Naive thymus-derived CD4-positive, alpha-beta T cell (primary cell): ENCODE measurements at regions not wholly inside any gene's neighbourhood (a gene's known extent, or its start where the extent isn't known, plus 50 kb on each side); places are given as distances from the start of the nearest gene placed in this dataset.

Experiments
- ATAC-seq: fragments of 150-1000 bp; cut with Tn5 transposase; 2 replicates; pipeline ENCODE4 v1.10.0; 2021; ENCODE audit warnings: mild to moderate bottlenecking, moderate library complexity
- CTCF ChIA-PET: fragments of 350-600 bp; sonication (Branson Sonifier 250); formaldehyde crosslinking; loops from one replicate; lab custom pipeline; 2021; ENCODE audit warnings: antibody characterized with exemption; lab: Charles Lee
- POLR2A ChIA-PET: fragments of 350-600 bp; sonication (Branson Sonifier 250); formaldehyde crosslinking; loops from one replicate; lab custom pipeline; 2021; ENCODE audit warnings: antibody characterized with exemption, inconsistent platforms; lab: Charles Lee
- DNase-seq, 9 donors: peaks; one replicate each; pipeline versions ENCODE4 v3.0.0 to v3.0.0-alpha.2; 2020 to 2022; ENCODE audit warnings: mixed read lengths in 1 of 9
- H3K27ac ChIP-seq: one replicate; pipeline ENCODE4 v1.7.0; 2013; ENCODE audit warnings: mild to moderate bottlenecking, low read depth, low read length, moderate library complexity
- H3K27me3 ChIP-seq, 2 donors: one replicate each; pipeline ENCODE4 v1.7.0; 2013; ENCODE audit warnings: low read length in 2 of 2, mild to moderate bottlenecking in 2 of 2, moderate library complexity in 2 of 2; ENCODE audit not compliant: control insufficient read depth in 2 of 2, insufficient read depth in 2 of 2
- H3K36me3 ChIP-seq, 3 experiments: 1 replicate in 2 of 3; 2 replicates in 1 of 3; pipeline ENCODE4 v1.7.0; 2013; ENCODE audit warnings: low read length in 3 of 3, mild to moderate bottlenecking in 3 of 3, moderate library complexity in 1 of 3; ENCODE audit not compliant: insufficient read depth in 3 of 3, control insufficient read depth in 2 of 3
- H3K4me1 ChIP-seq, 2 donors: one replicate each; pipeline ENCODE4 v1.7.0; 2013; ENCODE audit warnings: low read length in 2 of 2, mild to moderate bottlenecking in 2 of 2, moderate library complexity in 1 of 2; ENCODE audit not compliant: control insufficient read depth in 2 of 2, insufficient read depth in 2 of 2
- H3K4me3 ChIP-seq: 2 replicates; pipeline ENCODE4 v1.7.0; 2013; ENCODE audit warnings: mild to moderate bottlenecking, low read length
- H3K9me3 ChIP-seq, 3 experiments: 1 replicate in 2 of 3; 2 replicates in 1 of 3; pipeline ENCODE4 v1.7.0; 2013; ENCODE audit warnings: low read length in 3 of 3; ENCODE audit not compliant: control insufficient read depth in 2 of 3
- H3K27ac Mint-ChIP-seq, 9 donors: one replicate each; pipeline ENCODE4 v1.8.0; 2020 to 2022; ENCODE audit warnings: mixed read lengths in 9 of 9, mild to moderate bottlenecking in 8 of 9, moderate library complexity in 5 of 9, inconsistent platforms in 2 of 9
- H3K27me3 Mint-ChIP-seq, 5 donors: one replicate each; pipeline ENCODE4 v1.8.0; 2021 to 2022; ENCODE audit warnings: mixed read lengths in 5 of 5, mild to moderate bottlenecking in 1 of 5
- H3K36me3 Mint-ChIP-seq, 5 donors: one replicate each; pipeline ENCODE4 v1.8.0; 2020 to 2022; ENCODE audit warnings: mixed read lengths in 5 of 5, mild to moderate bottlenecking in 3 of 5, inconsistent platforms in 1 of 5
- H3K4me1 Mint-ChIP-seq, 7 donors: one replicate each; pipeline ENCODE4 v1.8.0; 2020 to 2022; ENCODE audit warnings: mixed read lengths in 7 of 7, mild to moderate bottlenecking in 3 of 7, inconsistent platforms in 1 of 7
- H3K4me3 Mint-ChIP-seq, 10 donors: one replicate each; pipeline ENCODE4 v1.8.0; 2020 to 2022; ENCODE audit warnings: mild to moderate bottlenecking in 10 of 10, mixed read lengths in 10 of 10, moderate library complexity in 6 of 10, inconsistent platforms in 2 of 10
- H3K9me3 Mint-ChIP-seq, 11 donors: one replicate each; pipeline ENCODE4 v1.8.0; 2020 to 2022; ENCODE audit warnings: mixed read lengths in 11 of 11, mild to moderate bottlenecking in 4 of 11, inconsistent platforms in 1 of 11, moderate library complexity in 1 of 11
- intact Hi-C, 2 donors: fragments of 100-400 bp; cut with micrococcal nuclease; formaldehyde crosslinking; loops; one replicate each; pipeline ENCODE4 v1.15.1; 2023

DNA sequence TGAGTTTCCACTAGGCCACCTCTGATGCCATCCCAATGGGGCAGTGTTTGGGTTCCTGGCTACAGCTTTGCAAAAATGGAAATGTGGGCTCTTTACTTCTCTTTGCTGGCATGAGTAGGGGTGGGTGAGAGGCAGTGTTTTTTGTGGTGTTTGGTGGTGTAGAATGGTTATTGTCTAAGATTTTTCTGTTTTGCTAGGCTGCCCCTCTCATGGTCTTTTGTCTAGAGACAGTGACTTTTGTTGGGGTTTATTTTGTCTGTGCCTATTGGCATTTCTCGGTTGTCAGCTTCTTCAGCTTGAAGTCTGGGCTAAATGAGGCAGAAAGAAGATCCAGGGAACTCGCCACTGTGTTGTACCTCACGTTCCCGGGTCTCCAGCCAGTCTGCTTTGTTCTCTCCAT is 112.1 kb downstream of the CENPF start:
- H3K4me1 Mint-ChIP-seq = peaks cover 0 to 13% (median 1%) of the 10 kb centered on the region in 7 donors
- intact Hi-C loops = no loop called here
- H3K4me3 Mint-ChIP-seq = no peak overlapping the region
- H3K27ac Mint-ChIP-seq = no peak overlapping the region
- Histone ChIP-seq H3K27ac (no peak overlapping the region), H3K4me3 (no peak overlapping the region), H3K4me1 (no peaks in the 10 kb centered on the region), H3K9me3 (no peaks in the 10 kb centered on the region), H3K27me3 (no peaks in the 10 kb centered on the region), H3K36me3 (no peaks in the 10 kb centered on the region)
- no peak for ATAC-seq
- peaks cover 0 to 20% (median 10%) of the 10 kb centered on the region in 5 donors for H3K27me3 Mint-ChIP-seq
- DNase-seq = no peak
- peaks cover 0 to 13% (median 0%) of the 10 kb centered on the region in 5 donors for H3K36me3 Mint-ChIP-seq
- CTCF ChIA-PET = no interaction called here
- H3K9me3 Mint-ChIP-seq = peaks cover 0 to 7% (median 0%) of the 10 kb centered on the region in 11 donors
- POLR2A ChIA-PET = no interaction called here

DNA sequence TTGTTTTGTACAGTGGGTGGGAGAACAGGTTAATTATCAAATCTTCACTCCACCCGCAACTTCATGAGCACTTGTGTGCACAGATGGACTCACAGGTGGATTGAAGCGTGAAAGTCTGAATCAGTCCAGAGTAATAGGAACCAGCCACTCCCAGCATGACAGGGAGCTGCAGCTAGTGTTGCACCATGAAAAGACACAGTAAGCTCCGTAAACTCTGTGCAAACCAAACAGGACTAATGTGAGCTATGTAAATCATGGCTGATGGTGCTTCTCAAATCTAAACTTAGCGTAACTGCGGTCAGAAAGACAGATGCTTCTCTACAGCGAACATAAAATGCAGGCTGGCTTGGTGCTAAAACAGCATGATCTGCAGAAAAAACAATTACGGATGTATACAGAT is 114.4 kb downstream of the CENPF start:
- DNase-seq = no peak
- Histone ChIP-seq H3K4me1 (no peaks in the 10 kb centered on the region), H3K9me3 (no peaks in the 10 kb centered on the region), H3K27ac (no peak overlapping the region), H3K4me3 (no peak overlapping the region), H3K36me3 (no peaks in the 10 kb centered on the region), H3K27me3 (no peaks in the 10 kb centered on the region)
- POLR2A ChIA-PET = no interaction called here
- peaks cover 0 to 13% (median 3%) of the 10 kb centered on the region in 7 donors for H3K4me1 Mint-ChIP-seq
- no peak overlapping the region for H3K4me3 Mint-ChIP-seq
- H3K36me3 Mint-ChIP-seq = peaks cover 0 to 13% (median 0%) of the 10 kb centered on the region in 5 donors
- intact Hi-C loops = no loop called here
- no peak for ATAC-seq
- CTCF ChIA-PET = no interaction called here
- no peak overlapping the region for H3K27ac Mint-ChIP-seq
- H3K9me3 Mint-ChIP-seq = peaks cover 0 to 7% (median 0%) of the 10 kb centered on the region in 11 donors
- H3K27me3 Mint-ChIP-seq = peaks cover 0 to 18% (median 10%) of the 10 kb centered on the region in 5 donors

DNA sequence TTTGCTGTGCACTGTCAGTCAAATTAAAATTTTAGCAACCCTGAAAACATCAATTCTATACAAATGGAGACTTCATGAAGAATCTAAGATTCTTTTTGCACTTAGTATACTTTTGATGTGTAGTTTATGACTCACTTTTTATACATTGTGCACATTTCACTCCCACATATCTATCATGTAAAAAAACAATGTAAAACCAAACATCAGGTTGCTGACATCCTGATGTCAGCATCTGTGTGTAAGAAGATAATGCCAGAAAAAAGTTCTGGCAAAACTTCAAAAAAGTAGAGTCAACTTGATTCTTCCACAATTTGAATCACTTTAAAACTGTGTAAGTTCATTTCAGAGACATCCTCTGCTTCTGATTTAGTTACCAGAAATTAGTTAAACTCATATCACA is 115.7 kb downstream of the CENPF start:
- intact Hi-C loops = no loop called here
- Mint-ChIP-seq H3K27me3 (peaks cover 0 to 15% (median 9%) of the 10 kb centered on the region in 5 donors), H3K9me3 (peaks cover 0 to 14% (median 4%) of the 10 kb centered on the region in 11 donors), H3K4me1 (peaks cover 0 to 13% (median 3%) of the 10 kb centered on the region in 7 donors), H3K27ac (no peak overlapping the region), H3K4me3 (no peak overlapping the region), H3K36me3 (peaks cover 0 to 13% (median 0%) of the 10 kb centered on the region in 5 donors)
- Histone ChIP-seq H3K9me3 (no peaks in the 10 kb centered on the region), H3K27me3 (no peaks in the 10 kb centered on the region), H3K4me1 (no peaks in the 10 kb centered on the region), H3K27ac (no peak overlapping the region), H3K4me3 (no peak overlapping the region), H3K36me3 (no peaks in the 10 kb centered on the region)
- no peak for DNase-seq
- ChIA-PET POLR2A (no interaction called here), CTCF (no interaction called here)
- ATAC-seq = no peak

DNA sequence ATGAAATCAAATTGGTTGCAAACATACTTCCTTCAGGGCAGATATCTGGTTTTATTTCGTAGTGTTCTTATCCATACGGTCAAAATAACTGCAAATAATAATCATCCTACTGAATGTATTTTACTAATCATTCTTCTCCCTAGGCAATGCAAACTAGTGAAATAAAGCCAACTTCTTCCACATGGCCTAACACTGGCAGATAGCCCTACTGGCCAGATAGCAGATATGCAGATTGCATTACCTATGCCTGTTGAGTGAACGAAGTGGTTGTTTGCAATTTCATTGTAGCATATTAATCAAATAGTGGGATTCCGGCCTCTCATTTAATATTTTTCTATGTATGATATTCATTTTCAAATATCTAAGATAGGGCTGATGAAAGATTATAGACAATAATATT is 116.2 kb downstream of the CENPF start:
- DNase-seq (no peak), ATAC-seq (no peak)
- ChIA-PET POLR2A (no interaction called here), CTCF (no interaction called here)
- no peaks in the 10 kb centered on the region for H3K4me1 ChIP-seq
- Mint-ChIP-seq H3K36me3 (peaks cover 0 to 10% (median 0%) of the 10 kb centered on the region in 5 donors), H3K27me3 (peaks cover 0 to 12% (median 5%) of the 10 kb centered on the region in 5 donors), H3K4me3 (no peak overlapping the region), H3K4me1 (peaks cover 0 to 13% (median 3%) of the 10 kb centered on the region in 7 donors), H3K27ac (no peak overlapping the region), H3K9me3 (peaks cover 0 to 16% (median 4%) of the 10 kb centered on the region in 11 donors)
- no peak overlapping the region for H3K27ac ChIP-seq
- intact Hi-C loops = no loop called here
- H3K4me3 ChIP-seq = no peak overlapping the region
- no peaks in the 10 kb centered on the region for H3K9me3 ChIP-seq
- no peaks in the 10 kb centered on the region for H3K36me3 ChIP-seq
- no peaks in the 10 kb centered on the region for H3K27me3 ChIP-seq

DNA sequence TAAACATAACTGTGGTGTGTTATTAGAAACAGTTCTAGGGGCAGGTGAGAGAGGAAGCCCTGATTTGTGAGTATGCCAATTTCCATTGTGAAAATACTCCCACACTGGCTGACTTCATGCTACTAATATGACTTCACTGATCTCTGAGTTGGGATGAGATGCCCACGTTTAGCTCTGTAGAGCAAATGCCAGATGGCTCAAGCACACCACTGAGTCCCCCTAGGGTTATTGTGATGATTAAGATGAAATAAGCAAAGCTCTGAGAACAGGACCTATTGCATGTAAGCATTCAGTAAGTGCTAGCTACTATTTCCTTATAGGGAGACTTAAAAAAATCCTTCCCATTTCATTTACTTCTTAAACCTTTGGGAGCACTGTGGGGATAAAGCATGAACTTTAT is 117.6 kb downstream of the CENPF start:
- H3K27me3 Mint-ChIP-seq = peaks cover 0 to 1% (median 0%) of the 10 kb centered on the region in 5 donors
- H3K4me3 Mint-ChIP-seq = no peak overlapping the region
- no peaks in the 10 kb centered on the region for H3K36me3 Mint-ChIP-seq
- H3K9me3 Mint-ChIP-seq = peaks cover 0 to 16% (median 2%) of the 10 kb centered on the region in 11 donors
- peaks cover 0 to 13% (median 3%) of the 10 kb centered on the region in 7 donors for H3K4me1 Mint-ChIP-seq
- H3K36me3 ChIP-seq = no peaks in the 10 kb centered on the region
- no peaks in the 10 kb centered on the region for H3K4me1 ChIP-seq
- ATAC-seq (no peak), DNase-seq (no peak)
- H3K27me3 ChIP-seq = no peaks in the 10 kb centered on the region
- no peak overlapping the region for H3K27ac ChIP-seq
- no peak overlapping the region for H3K4me3 ChIP-seq
- no peak overlapping the region for H3K27ac Mint-ChIP-seq
- intact Hi-C loops = no loop called here
- H3K9me3 ChIP-seq = no peaks in the 10 kb centered on the region
- ChIA-PET POLR2A (no interaction called here), CTCF (no interaction called here)

DNA sequence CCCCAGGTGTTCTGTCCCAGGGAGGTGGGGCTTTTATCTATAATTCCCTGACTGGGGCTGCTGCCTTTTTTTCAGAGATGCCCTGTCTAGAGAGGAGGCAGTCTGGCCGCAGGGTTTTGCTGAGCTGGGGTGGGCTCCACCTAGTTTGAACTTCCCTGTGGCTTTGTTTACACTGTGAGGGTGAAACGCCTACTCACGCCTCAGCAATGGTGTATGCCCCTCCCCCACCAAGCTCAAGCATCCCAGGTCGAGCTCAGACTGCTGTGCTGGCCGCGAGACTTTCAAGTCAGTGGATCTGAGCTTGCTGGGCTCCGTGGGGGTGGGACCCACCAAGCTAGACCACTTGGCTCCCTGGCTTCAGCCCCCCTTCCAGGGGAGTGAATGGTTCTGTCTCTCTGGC is 124.3 kb downstream of the CENPF start:
- Histone ChIP-seq H3K27me3 (no peaks in the 10 kb centered on the region), H3K9me3 (no peaks in the 10 kb centered on the region), H3K4me3 (no peak overlapping the region), H3K27ac (no peak overlapping the region), H3K36me3 (no peaks in the 10 kb centered on the region), H3K4me1 (no peaks in the 10 kb centered on the region)
- Mint-ChIP-seq H3K9me3 (peaks cover 0 to 21% (median 4%) of the 10 kb centered on the region in 11 donors), H3K4me1 (no peaks in the 10 kb centered on the region), H3K27me3 (no peaks in the 10 kb centered on the region), H3K4me3 (no peak overlapping the region), H3K27ac (no peak overlapping the region), H3K36me3 (no peaks in the 10 kb centered on the region)
- DNase-seq (no peak), ATAC-seq (no peak)
- ChIA-PET CTCF (interaction anchor here (0.6 kb wide), 1 partner anchor 46 kb away, joined by 3 read pairs; no protein-coding TSS in a partner anchor), POLR2A (no interaction called here)
- intact Hi-C loops = no loop called here

DNA sequence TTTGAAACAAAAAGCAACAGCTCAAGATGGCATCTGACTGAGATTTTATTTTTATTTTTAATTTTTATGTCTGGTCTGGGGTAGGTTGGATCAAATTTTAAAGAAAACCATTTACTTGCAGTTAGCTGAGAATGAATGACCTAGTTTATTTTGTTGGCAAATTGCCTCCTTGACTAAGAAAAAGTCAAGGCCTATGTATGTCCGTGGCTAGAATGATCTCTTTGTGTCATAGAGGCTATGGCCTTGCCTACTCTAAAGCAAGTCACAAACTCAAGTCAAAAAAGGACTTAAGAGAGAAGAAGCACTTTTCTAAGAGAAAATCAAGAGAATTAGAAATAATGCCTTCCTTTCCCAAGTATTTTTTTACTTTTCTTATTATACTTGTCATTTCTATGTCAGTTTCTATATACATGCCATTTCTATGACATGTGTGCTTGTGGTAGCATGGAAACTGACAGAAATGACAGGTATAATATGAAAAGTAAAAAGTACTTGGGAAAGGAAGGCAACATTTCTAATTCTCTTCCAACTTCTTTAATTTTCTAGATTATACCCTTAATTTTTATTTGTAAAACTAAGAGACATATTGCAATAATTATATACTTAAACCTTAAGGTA is 136.7 kb downstream of the CENPF start:
- Mint-ChIP-seq H3K9me3 (peaks cover 0 to 5% (median 0%) of the 10 kb centered on the region in 11 donors), H3K27ac (no peak overlapping the region), H3K4me3 (no peak overlapping the region), H3K36me3 (peaks cover 0 to 7% (median 0%) of the 10 kb centered on the region in 5 donors), H3K27me3 (no peaks in the 10 kb centered on the region), H3K4me1 (peaks cover 0 to 21% (median 6%) of the 10 kb centered on the region in 7 donors)
- Histone ChIP-seq H3K27ac (no peak overlapping the region), H3K4me3 (no peak overlapping the region), H3K9me3 (no peaks in the 10 kb centered on the region), H3K27me3 (no peaks in the 10 kb centered on the region), H3K4me1 (no peaks in the 10 kb centered on the region), H3K36me3 (no peaks in the 10 kb centered on the region)
- CTCF ChIA-PET = no interaction called here
- DNase-seq (no peak), ATAC-seq (no peak)
- intact Hi-C loops = no loop called here
- POLR2A ChIA-PET = no interaction called here
